ENCODE measurements at regions not wholly inside any gene's neighbourhood (a gene's known extent, or its start where the extent isn't known, plus 50 kb on each side); places are given as distances from the start of the nearest gene placed in this dataset.
A peak's percentile ranks its signal among the peaks of the same experiment; 100 is the strongest.
"Not testable (repeated sequence)": the region's sequence is repeated elsewhere in the genome, so short reads cannot be mapped to it uniquely, and the experiment has no call there.

- FAIRE-seq; H3K23ac ChIP-seq (ENCODE audit: insufficient read length); H3K14ac ChIP-seq (ENCODE audit: insufficient read length); H2AFZ ChIP-seq (ENCODE audit: low read length); H2BK15ac ChIP-seq (ENCODE audit: low read length); H3K27ac ChIP-seq (ENCODE audit: low read depth, low read length); H3K18ac ChIP-seq (ENCODE audit: extremely low read depth, low read length); H3K4ac ChIP-seq (replicated peaks; ENCODE audit: insufficient read length, low read depth, low read length); H3K4me3 ChIP-seq (ENCODE audit: extremely low read depth in 1 of 4, insufficient read depth in 2 of 4, low read depth in 3 of 4, low read length in 4 of 4); H2AK5ac ChIP-seq (ENCODE audit: low read depth, low read length); H4K20me1 ChIP-seq (replicated peaks in 1 of 2; ENCODE audit: control insufficient read depth in 1 of 2, insufficient read depth in 2 of 2, low read length in 2 of 2); H2BK5ac ChIP-seq (ENCODE audit: low read depth, low read length); H3K4me1 ChIP-seq (replicated peaks in 1 of 4; ENCODE audit: control insufficient read depth in 3 of 4, insufficient read depth in 4 of 4, low read length in 3 of 4); H3K36me3 ChIP-seq (ENCODE audit: control insufficient read depth in 2 of 4, insufficient read depth in 4 of 4, low read length in 3 of 4); H3K9me3 ChIP-seq (ENCODE audit: insufficient read depth in 2 of 2, low read depth in 1 of 2, low read length in 1 of 2); H2BK20ac ChIP-seq (ENCODE audit: low read length); H2BK12ac ChIP-seq (ENCODE audit: low read depth, low read length); H3K79me1 ChIP-seq (ENCODE audit: low read depth, low read length); H3K27me3 ChIP-seq (replicated peaks in 1 of 4; ENCODE audit: control insufficient read depth in 3 of 4, extremely low read depth in 1 of 4, insufficient read depth in 3 of 4, low read length in 3 of 4); H4K5ac ChIP-seq (ENCODE audit: insufficient read length, low read depth, low read length); POLR2A ChIA-PET (ENCODE audit: partially characterized antibody); H3K4me2 ChIP-seq (ENCODE audit: insufficient read depth in 1 of 2, low read depth in 2 of 2, low read length in 2 of 2); H3K56ac ChIP-seq (replicated peaks; ENCODE audit: insufficient read length, low read depth, low read length); H2BK120ac ChIP-seq (replicated peaks; ENCODE audit: low read depth, low read length); CTCF ChIA-PET (ENCODE audit: partially characterized antibody); H4K91ac ChIP-seq (replicated peaks; ENCODE audit: insufficient read length, low read length); H3K9ac ChIP-seq (replicated peaks in 1 of 4; ENCODE audit: extremely low read depth in 1 of 4, low read depth in 3 of 4, low read length in 3 of 4); H3K79me2 ChIP-seq (ENCODE audit: control insufficient read depth in 1 of 2, insufficient read depth in 2 of 2, low read length in 2 of 2); H3K23me2 ChIP-seq (ENCODE audit: low read depth, low read length); H4K8ac ChIP-seq (ENCODE audit: extremely low read depth, insufficient read depth, low read length): not testable (repeated sequence)
- peak in 1 of 2 experiments; percentile 46 for DNase-seq (ENCODE audit: low read depth in 1 of 2, low spot score in 2 of 2)
- WGBS, 2 experiments (ENCODE audit: extremely low coverage in 1 of 2, insufficient coverage in 1 of 2, insufficient read length in 1 of 2, insufficient replicate concordance in 2 of 2, low coverage in 1 of 2, low lambda C conversion rate in 2 of 2, missing lambda C conversion rate in 1 of 2): 98% methylated on average over 7 of the region's 10 CpGs; no CpG with 5 or more reads in 1 of the 2 experiments
Measured at GRCh38 chr12:115285429-115285828, 601.5 kb upstream of the TBX3 start.

All from H1 (cell line).